Activated T-helper 17 cell treated with anti-CD3 and anti-CD28 coated beads, Interleukin-2, amount 50 U/mL, for 72 hours (primary cell): ENCODE measurements at regions not wholly inside any gene's neighbourhood (a gene's known extent, or its start where the extent isn't known, plus 50 kb on each side); places are given as distances from the start of the nearest gene placed in this dataset.
"Not testable (repeated sequence)": the region's sequence is repeated elsewhere in the genome, so short reads cannot be mapped to it uniquely, and the experiment has no call there.

Experiments
- ATAC-seq: fragments of 150-1000 bp; cut with Tn5 transposase; replicated peaks from 2 replicates; pipeline ENCODE4 v1.10.0; 2021; ENCODE audit warnings: mild to moderate bottlenecking, moderate library complexity
- H3K27ac Mint-ChIP-seq: one replicate; pipeline ENCODE4 v1.8.0; 2022; ENCODE audit warnings: mixed read lengths
- H3K27me3 Mint-ChIP-seq: one replicate; pipeline ENCODE4 v1.8.0; 2022; ENCODE audit warnings: mixed read lengths
- H3K36me3 Mint-ChIP-seq: one replicate; pipeline ENCODE4 v1.8.0; 2022; ENCODE audit warnings: low read depth, mild to moderate bottlenecking, mixed read lengths
- H3K4me1 Mint-ChIP-seq: one replicate; pipeline ENCODE4 v1.8.0; 2022; ENCODE audit warnings: mixed read lengths
- H3K4me3 Mint-ChIP-seq: one replicate; pipeline ENCODE4 v1.8.0; 2022; ENCODE audit warnings: mild to moderate bottlenecking, mixed read lengths
- H3K9me3 Mint-ChIP-seq: one replicate; pipeline ENCODE4 v1.8.0; 2022; ENCODE audit warnings: mixed read lengths

DNA sequence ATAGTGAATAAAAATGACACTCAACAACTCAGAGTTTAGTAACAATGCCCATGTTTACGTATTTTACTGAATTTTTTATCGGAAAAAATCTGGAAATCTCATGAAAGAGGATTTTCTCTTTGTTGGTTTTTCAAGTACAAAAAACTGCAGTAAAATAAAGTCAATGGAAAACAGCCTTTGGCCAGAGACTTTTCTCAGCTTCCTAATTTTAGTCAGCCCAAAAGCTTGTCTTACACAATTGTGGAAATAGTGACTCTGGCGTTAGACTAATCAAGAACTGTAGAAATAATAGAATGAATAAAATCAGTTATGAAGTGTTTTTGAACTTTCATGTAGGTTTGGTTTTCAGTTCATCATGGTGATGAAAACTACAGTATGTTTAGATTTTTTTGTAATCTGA, 234.7 kb downstream of the DKK2 start:
- Mint-ChIP-seq H3K27ac (no peak overlapping the region), H3K36me3 (no peaks in the 10 kb centered on the region), H3K4me3 (no peak overlapping the region), H3K9me3 (no peaks in the 10 kb centered on the region), H3K27me3 (no peaks in the 10 kb centered on the region), H3K4me1 (no peaks in the 10 kb centered on the region)
- no peak for ATAC-seq

DNA sequence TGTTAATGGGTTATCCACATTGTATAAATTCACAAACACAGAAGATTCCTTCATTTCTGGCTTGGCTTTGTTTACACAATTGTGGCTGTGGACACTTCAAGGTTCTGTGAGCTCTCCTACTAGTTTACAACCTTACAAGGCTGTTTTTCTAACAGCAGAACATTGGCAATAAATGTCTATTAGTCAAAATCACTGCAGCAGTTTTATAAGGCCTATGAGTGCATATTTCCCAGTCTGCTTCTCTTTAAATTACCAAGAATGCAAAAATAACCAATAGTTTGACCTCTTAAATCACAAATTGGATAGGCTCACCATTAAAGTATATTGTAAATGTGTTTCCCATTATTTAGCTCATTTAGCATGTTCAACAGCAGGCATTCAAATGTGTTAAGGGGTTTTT, 239.2 kb downstream of the DKK2 start:
- Mint-ChIP-seq H3K36me3 (no peaks in the 10 kb centered on the region), H3K4me3 (no peak overlapping the region), H3K27ac (no peak overlapping the region), H3K27me3 (no peaks in the 10 kb centered on the region), H3K4me1 (no peaks in the 10 kb centered on the region), H3K9me3 (no peaks in the 10 kb centered on the region)
- no peak for ATAC-seq

GRCh38 chr4:106795326-106795725, 240.8 kb downstream of the DKK2 start:
- Mint-ChIP-seq H3K4me1 (no peaks in the 10 kb centered on the region), H3K27ac (no peak overlapping the region), H3K27me3 (no peaks in the 10 kb centered on the region), H3K9me3 (no peaks in the 10 kb centered on the region), H3K36me3 (no peaks in the 10 kb centered on the region), H3K4me3 (no peak overlapping the region)
- ATAC-seq, result no peak

- H3K4me3 Mint-ChIP-seq, result no peak overlapping the region
- H3K4me1 Mint-ChIP-seq, result no peaks in the 10 kb centered on the region
- peaks cover 7% of the 10 kb centered on the region for H3K9me3 Mint-ChIP-seq
- no peak for ATAC-seq
- no peak overlapping the region for H3K27ac Mint-ChIP-seq
- no peaks in the 10 kb centered on the region for H3K27me3 Mint-ChIP-seq
- no peaks in the 10 kb centered on the region for H3K36me3 Mint-ChIP-seq
These were observed 242.2 kb downstream of the DKK2 start for GRCh38 chr4:106793933-106794332.

DNA sequence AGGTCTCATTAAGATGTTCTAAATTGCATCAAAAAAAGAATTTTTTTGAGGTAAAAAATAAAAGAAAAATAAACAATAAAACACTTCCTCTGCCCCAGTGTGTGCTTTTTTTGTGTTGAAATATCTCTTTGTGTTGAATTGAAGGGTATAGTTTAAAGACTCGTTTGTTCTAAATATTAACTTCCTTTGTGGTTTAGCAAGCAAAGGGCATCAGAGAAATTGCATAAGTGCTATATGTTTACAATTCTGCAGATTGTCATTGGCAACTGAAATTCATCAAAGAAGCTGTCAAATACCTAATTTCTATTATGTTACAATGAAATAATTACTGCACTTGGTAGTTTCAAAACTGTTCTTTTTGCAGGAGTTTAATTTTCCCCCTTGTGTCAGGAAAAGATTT, 260.5 kb downstream of the DKK2 start:
- H3K4me3 Mint-ChIP-seq, result no peak overlapping the region
- no peaks in the 10 kb centered on the region for H3K4me1 Mint-ChIP-seq
- H3K36me3 Mint-ChIP-seq, result no peaks in the 10 kb centered on the region
- no peaks in the 10 kb centered on the region for H3K9me3 Mint-ChIP-seq
- H3K27ac Mint-ChIP-seq, result no peak overlapping the region
- ATAC-seq, result no peak
- H3K27me3 Mint-ChIP-seq, result no peaks in the 10 kb centered on the region

- H3K36me3 Mint-ChIP-seq, ATAC-seq: not testable (repeated sequence)
These were observed 262.1 kb downstream of the DKK2 start for GRCh38 chr4:106774055-106774454.

GRCh38 chr4:106773076-106773905, 262.8 kb downstream of the DKK2 start:
- no peaks in the 10 kb centered on the region for H3K27me3 Mint-ChIP-seq
- H3K4me3 Mint-ChIP-seq, result no peak overlapping the region
- no peak for ATAC-seq
- H3K9me3 Mint-ChIP-seq, result peaks cover 7% of the 10 kb centered on the region
- no peaks in the 10 kb centered on the region for H3K36me3 Mint-ChIP-seq
- no peaks in the 10 kb centered on the region for H3K4me1 Mint-ChIP-seq
- no peak overlapping the region for H3K27ac Mint-ChIP-seq

More at GRCh38 chr4:106774055-106774454, 262.1 kb downstream of the DKK2 start:
- not testable (repeated sequence) for H3K27me3 Mint-ChIP-seq, H3K4me3 Mint-ChIP-seq, H3K4me1 Mint-ChIP-seq, H3K9me3 Mint-ChIP-seq, H3K27ac Mint-ChIP-seq

DNA sequence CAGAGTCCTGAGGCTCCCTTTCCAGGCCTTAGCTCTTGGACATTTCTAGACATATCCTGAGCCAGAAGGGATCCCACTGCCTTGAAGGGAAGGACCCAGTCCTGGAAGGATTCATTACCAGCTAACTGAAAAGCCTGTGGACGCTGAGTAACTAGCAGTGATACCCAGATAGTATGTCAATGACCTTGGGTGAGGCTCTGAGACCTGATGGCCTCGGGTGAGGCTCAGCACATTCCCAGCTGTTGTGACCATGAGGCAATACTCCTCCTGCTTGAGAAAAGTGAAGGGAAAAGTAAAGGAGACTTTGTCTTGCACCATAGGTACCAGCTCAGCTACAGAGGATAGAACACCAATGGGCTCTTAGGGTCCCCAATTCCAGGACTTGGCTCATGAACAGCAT, 268.1 kb downstream of the DKK2 start:
- H3K27ac Mint-ChIP-seq, result no peak overlapping the region

GRCh38 chr4:106766519-106766918, 269.6 kb downstream of the DKK2 start:
- ATAC-seq, result no peak
- H3K27me3 Mint-ChIP-seq, result no peaks in the 10 kb centered on the region
- H3K4me1 Mint-ChIP-seq, result no peaks in the 10 kb centered on the region
- peaks cover 7% of the 10 kb centered on the region for H3K9me3 Mint-ChIP-seq
- no peak overlapping the region for H3K27ac Mint-ChIP-seq
- H3K36me3 Mint-ChIP-seq, result no peaks in the 10 kb centered on the region
- H3K4me3 Mint-ChIP-seq, result no peak overlapping the region

More for the DNA sequence above, 268.1 kb downstream of the DKK2 start:
- Mint-ChIP-seq H3K36me3 (no peaks in the 10 kb centered on the region), H3K4me1 (no peaks in the 10 kb centered on the region), H3K27me3 (no peaks in the 10 kb centered on the region), H3K9me3 (peaks cover 7% of the 10 kb centered on the region), H3K4me3 (no peak overlapping the region)
- ATAC-seq, result no peak

GRCh38 chr4:106764774-106765173, 271.3 kb downstream of the DKK2 start:
- H3K27ac Mint-ChIP-seq, result no peak overlapping the region
- no peaks in the 10 kb centered on the region for H3K36me3 Mint-ChIP-seq
- peaks cover 7% of the 10 kb centered on the region for H3K9me3 Mint-ChIP-seq
- H3K4me3 Mint-ChIP-seq, result no peak overlapping the region
- no peaks in the 10 kb centered on the region for H3K27me3 Mint-ChIP-seq
- H3K4me1 Mint-ChIP-seq, result no peaks in the 10 kb centered on the region
- ATAC-seq, result no peak

DNA sequence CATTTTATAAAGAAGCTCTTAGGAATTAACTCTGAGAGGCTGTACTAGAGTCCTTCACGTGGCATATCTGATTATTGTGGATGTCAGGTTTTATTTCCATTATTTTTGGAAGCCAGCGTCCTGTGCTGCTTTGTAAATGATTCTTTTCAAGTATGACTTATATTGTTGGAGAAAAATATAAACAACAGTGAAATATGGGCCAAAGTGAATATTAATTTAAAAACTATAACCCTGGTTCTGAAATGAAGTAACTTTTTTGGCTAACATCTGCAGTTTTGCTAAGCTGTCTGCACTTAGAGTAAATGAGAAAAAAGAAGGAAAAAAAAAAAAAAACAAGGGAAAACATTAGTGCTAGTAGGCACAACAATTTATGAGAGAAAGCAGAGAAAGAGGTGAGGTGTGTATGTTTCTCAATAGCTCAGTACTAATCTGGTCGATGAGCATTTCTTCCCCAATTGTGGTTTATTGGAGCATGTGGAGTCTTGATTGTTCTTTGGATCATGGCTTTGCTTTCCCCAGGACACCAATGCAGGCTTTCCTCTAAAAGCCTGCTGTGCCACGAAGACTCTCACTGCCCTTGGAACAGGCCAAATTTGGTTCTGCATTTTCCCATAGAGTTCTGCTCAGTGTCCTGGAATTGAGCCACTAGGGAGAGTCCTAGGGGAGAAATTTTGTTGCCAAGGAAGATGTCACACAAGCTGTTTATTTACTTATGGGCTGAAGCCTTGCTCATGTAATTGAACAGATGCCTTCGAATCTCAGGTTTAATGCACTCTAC, 273.3 kb downstream of the DKK2 start:
- Mint-ChIP-seq H3K27ac (no peak overlapping the region), H3K4me1 (no peaks in the 10 kb centered on the region), H3K27me3 (no peaks in the 10 kb centered on the region), H3K36me3 (no peaks in the 10 kb centered on the region), H3K4me3 (no peak overlapping the region), H3K9me3 (no peaks in the 10 kb centered on the region)
- no peak for ATAC-seq

DNA sequence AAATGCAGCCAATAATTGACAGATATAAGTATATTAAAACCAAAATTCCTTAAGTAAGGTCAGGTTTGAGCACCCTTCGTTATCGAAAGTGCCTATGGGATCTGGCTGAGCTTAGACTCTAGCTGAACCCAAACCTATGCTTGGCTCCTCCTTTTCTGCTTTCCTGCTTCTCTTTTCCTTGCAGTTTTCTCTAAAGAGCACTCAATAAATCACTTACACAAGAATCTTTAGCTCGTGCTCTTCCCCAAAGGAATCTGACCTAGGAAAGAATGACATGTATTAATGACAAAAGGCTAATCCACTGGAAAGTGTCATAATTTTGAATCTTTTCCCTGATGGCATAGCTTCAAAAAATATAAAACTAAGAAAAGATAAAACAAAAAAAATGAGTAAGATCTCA, 282.7 kb downstream of the DKK2 start:
- no peak for ATAC-seq
- no peaks in the 10 kb centered on the region for H3K4me1 Mint-ChIP-seq
- H3K36me3 Mint-ChIP-seq, result no peaks in the 10 kb centered on the region
- H3K27me3 Mint-ChIP-seq, result no peaks in the 10 kb centered on the region
- H3K27ac Mint-ChIP-seq, result no peak overlapping the region
- H3K4me3 Mint-ChIP-seq, result no peak overlapping the region
- peaks cover 4% of the 10 kb centered on the region for H3K9me3 Mint-ChIP-seq

GRCh38 chr4:106746451-106746850, 289.7 kb downstream of the DKK2 start:
- Mint-ChIP-seq H3K27ac (no peak overlapping the region), H3K9me3 (peaks cover 4% of the 10 kb centered on the region), H3K36me3 (no peaks in the 10 kb centered on the region), H3K4me1 (no peaks in the 10 kb centered on the region), H3K27me3 (no peaks in the 10 kb centered on the region), H3K4me3 (no peak overlapping the region)
- ATAC-seq, result no peak

- H3K27ac Mint-ChIP-seq, result no peak overlapping the region
- H3K4me1 Mint-ChIP-seq, result no peaks in the 10 kb centered on the region
- no peaks in the 10 kb centered on the region for H3K36me3 Mint-ChIP-seq
- no peak overlapping the region for H3K4me3 Mint-ChIP-seq
- H3K27me3 Mint-ChIP-seq, result no peaks in the 10 kb centered on the region
- peaks cover 8% of the 10 kb centered on the region for H3K9me3 Mint-ChIP-seq
- no peak for ATAC-seq
These were observed 298.0 kb downstream of the DKK2 start for GRCh38 chr4:106738121-106738520.

DNA sequence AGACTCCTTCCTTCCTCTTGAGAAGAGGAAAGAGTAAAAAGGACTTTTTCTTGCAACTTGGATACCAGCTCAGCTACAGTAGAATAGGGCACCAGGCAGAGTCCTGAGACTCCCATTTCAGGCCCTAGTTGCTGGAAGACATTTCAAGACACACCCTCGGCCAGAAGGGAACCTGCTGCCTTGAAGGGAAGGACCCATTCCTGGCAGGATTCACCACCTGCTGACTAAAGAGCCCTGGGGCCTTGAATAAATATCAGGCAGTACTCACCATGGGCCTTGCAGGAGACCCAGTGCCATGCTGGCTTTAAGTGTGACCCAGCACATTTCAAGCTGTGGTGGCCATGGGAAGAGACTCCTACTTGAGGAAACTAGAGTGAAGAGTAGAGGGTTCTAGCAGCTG, 317.6 kb downstream of the DKK2 start:
- Mint-ChIP-seq H3K9me3 (peaks cover 3% of the 10 kb centered on the region), H3K36me3 (no peaks in the 10 kb centered on the region), H3K4me3 (no peak overlapping the region), H3K4me1 (no peaks in the 10 kb centered on the region), H3K27me3 (no peaks in the 10 kb centered on the region), H3K27ac (no peak overlapping the region)
- ATAC-seq, result no peak
